SU-DHL-6 (cell line): ENCODE measurements at regions not wholly inside any gene's neighbourhood (a gene's known extent, or its start where the extent isn't known, plus 50 kb on each side); places are given as distances from the start of the nearest gene placed in this dataset.
"Not testable (repeated sequence)": the region's sequence is repeated elsewhere in the genome, so short reads cannot be mapped to it uniquely, and the experiment has no call there.

Experiments
- H2AFZ ChIP-seq: fragments of 200-600 bp; sonication (generic); 2 replicates; pipeline ENCODE4 v1.6.1; 2014; ENCODE audit warnings: low read depth, mild to moderate bottlenecking, moderate library complexity, mixed read lengths, antibody characterized with exemption, low read length; ENCODE audit not compliant: severe bottlenecking
- H3F3A ChIP-seq: fragments of 200-600 bp; shearing (Covaris generic); 2 replicates; pipeline ENCODE4 v1.6.0; 2016; ENCODE audit warnings: antibody characterized with exemption, mild to moderate bottlenecking; ENCODE audit not compliant: insufficient read depth
- H3K27ac ChIP-seq: fragments of 200-600 bp; sonication (generic); 2 replicates; pipeline ENCODE4 v1.5.1; 2016; ENCODE audit warnings: low read depth, mild to moderate bottlenecking, low read length, moderate library complexity, mixed read lengths
- H3K27me3 ChIP-seq: fragments of 200-600 bp; sonication (generic), shearing (Covaris generic); 2 replicates; pipeline ENCODE4 v1.6.0; 2014; ENCODE audit warnings: mild to moderate bottlenecking, low read length
- H3K36me3 ChIP-seq: fragments of 200-600 bp; sonication (generic); 2 replicates; pipeline ENCODE4 v1.6.1; 2014; ENCODE audit warnings: mild to moderate bottlenecking, low read length, mixed read lengths
- H3K4me2 ChIP-seq: fragments of 300-600, 200-600 bp; shearing (Covaris generic), sonication (generic); 2 replicates; pipeline ENCODE4 v1.6.0; 2014; ENCODE audit warnings: low read length, low read depth, mild to moderate bottlenecking; ENCODE audit not compliant: poor library complexity, severe bottlenecking
- H3K4me3 ChIP-seq: fragments of 200-600 bp; sonication (generic); 2 replicates; pipeline ENCODE4 v1.5.1; 2014; ENCODE audit warnings: antibody characterized with exemption, low read length, mild to moderate bottlenecking, mixed read lengths; ENCODE audit not compliant: insufficient read depth, poor library complexity, severe bottlenecking
- H3K79me2 ChIP-seq: fragments of 200-600 bp; sonication (generic); 2 replicates; pipeline ENCODE4 v1.6.1; 2014; ENCODE audit warnings: mild to moderate bottlenecking, low read length, moderate library complexity; ENCODE audit not compliant: insufficient read depth
- H3K9ac ChIP-seq: fragments of 200-600 bp; sonication (generic); 2 replicates; pipeline ENCODE4 v1.7.0; 2014; ENCODE audit warnings: mild to moderate bottlenecking, low read length
- H3K9me2 ChIP-seq: fragments of 200-600 bp; sonication (generic); replicated peaks from 2 replicates; pipeline ENCODE4 v1.6.1; 2014; ENCODE audit warnings: low read length; ENCODE audit not compliant: insufficient read depth
- H3K9me3 ChIP-seq: fragments of 200-600 bp; sonication (generic); 2 replicates; pipeline ENCODE4 v1.6.1; 2014; ENCODE audit warnings: low read length, mixed read lengths; ENCODE audit not compliant: insufficient read depth
- H4K20me1 ChIP-seq: fragments of 200-600 bp; sonication (generic); 2 replicates; pipeline ENCODE4 v1.6.1; 2014; ENCODE audit warnings: low read depth, mild to moderate bottlenecking, antibody characterized with exemption, low read length, moderate library complexity, mixed read lengths
- EZH2phosphoT487 ChIP-seq: fragments of 200-600 bp; sonication (generic), shearing (Covaris generic); conservative IDR thresholded peaks from 2 replicates; pipeline ENCODE4 v1.6.1; 2018; ENCODE audit warnings: mild to moderate bottlenecking, antibody characterized with exemption, low read length, moderate library complexity, mixed read lengths
- TF ChIP-seq, protein P1 (sequence below): fragments of 200-600 bp; sonication (generic); IDR thresholded peaks from one replicate; pipeline ENCODE4 v1.5.1; 2017; ENCODE audit warnings: antibody characterized with exemption, mild to moderate bottlenecking, low read length, moderate library complexity; ENCODE audit not compliant: insufficient read depth, poor library complexity, severe bottlenecking

DNA sequence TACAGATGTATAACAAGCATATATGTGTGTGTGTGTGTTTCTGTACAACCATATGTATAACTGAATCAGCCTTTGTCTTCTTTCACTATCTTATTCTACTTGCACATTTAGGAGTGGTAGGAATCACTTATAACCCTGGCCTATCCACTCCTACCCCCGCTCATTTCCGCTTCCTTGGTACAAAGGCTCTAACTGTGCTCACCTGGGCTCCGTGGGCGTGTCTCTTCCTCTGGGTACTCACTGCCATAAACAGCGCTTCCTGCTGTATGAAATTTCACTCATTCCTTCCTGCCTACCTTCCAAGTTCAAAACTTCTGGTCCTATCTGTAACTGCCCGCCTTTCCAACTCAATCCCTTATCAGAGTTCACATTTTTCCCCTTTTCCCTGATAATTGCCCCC lies 815.5 kb downstream of the EPHA4 start:
- Histone ChIP-seq H3F3A (no peaks in the 10 kb centered on the region), H3K4me3 (no peak overlapping the region), H2AFZ (no peak overlapping the region), H3K9ac (no peak overlapping the region), H3K27me3 (no peaks in the 10 kb centered on the region), H3K9me3 (no peaks in the 10 kb centered on the region), H3K27ac (no peak overlapping the region), H4K20me1 (no peaks in the 10 kb centered on the region), H3K4me2 (no peak overlapping the region), H3K36me3 (no peaks in the 10 kb centered on the region), H3K9me2 (no peaks in the 10 kb centered on the region), H3K79me2 (no peaks in the 10 kb centered on the region)
- TF ChIP-seq, protein P1, sequence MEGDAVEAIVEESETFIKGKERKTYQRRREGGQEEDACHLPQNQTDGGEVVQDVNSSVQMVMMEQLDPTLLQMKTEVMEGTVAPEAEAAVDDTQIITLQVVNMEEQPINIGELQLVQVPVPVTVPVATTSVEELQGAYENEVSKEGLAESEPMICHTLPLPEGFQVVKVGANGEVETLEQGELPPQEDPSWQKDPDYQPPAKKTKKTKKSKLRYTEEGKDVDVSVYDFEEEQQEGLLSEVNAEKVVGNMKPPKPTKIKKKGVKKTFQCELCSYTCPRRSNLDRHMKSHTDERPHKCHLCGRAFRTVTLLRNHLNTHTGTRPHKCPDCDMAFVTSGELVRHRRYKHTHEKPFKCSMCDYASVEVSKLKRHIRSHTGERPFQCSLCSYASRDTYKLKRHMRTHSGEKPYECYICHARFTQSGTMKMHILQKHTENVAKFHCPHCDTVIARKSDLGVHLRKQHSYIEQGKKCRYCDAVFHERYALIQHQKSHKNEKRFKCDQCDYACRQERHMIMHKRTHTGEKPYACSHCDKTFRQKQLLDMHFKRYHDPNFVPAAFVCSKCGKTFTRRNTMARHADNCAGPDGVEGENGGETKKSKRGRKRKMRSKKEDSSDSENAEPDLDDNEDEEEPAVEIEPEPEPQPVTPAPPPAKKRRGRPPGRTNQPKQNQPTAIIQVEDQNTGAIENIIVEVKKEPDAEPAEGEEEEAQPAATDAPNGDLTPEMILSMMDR = no peak
- TF ChIP-seq EZH2phosphoT487 = no peak

DNA sequence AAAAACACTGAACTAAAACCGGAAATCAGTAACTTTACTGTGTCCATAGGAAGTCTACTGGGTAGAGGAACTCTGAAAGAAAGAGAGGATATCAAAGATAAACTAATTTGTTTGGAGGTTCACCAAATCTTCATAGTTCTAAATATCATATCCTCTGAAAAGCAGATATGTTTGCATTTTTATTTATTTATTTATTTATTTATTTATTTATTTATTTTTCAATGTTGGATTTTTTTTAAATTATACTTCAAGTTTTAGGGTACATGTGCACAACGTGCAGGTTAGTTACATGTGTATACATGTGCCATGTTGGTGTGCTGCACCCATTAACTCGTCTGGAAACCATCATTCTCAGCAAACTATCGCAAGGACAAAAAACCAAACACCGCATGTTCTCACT lies 813.7 kb downstream of the EPHA4 start:
- H3K9me3 ChIP-seq, H3K79me2 ChIP-seq, H3K9me2 ChIP-seq, H3K36me3 ChIP-seq, H3K4me2 ChIP-seq, H4K20me1 ChIP-seq, H3K27ac ChIP-seq, H3K9ac ChIP-seq, H3K4me3 ChIP-seq, H2AFZ ChIP-seq, H3K27me3 ChIP-seq, H3F3A ChIP-seq: not testable (repeated sequence)

DNA sequence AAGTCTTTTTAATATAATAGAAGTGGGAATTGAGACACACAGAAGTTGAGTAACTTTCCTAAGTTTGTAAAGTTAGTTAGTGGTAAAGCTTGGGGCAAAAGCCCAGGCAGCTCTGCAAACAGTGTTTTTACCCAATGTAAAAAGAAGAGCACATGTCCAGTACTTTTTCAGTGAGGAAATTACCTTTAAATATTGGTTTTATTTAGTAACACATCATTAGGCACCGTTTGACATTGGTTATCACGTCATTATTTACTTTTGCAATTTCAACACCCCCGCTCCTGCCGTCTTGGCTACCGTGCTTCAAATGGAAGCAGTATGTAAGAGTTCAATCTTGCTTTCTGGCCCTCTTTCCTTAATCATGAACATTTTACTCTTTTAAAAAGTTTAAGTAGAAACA lies 807.9 kb downstream of the EPHA4 start:
- no peaks in the 10 kb centered on the region for H3K79me2 ChIP-seq
- no peaks in the 10 kb centered on the region for H4K20me1 ChIP-seq
- no peak overlapping the region for H3K27ac ChIP-seq
- TF ChIP-seq, protein P1 = no peak
- no peak for TF ChIP-seq EZH2phosphoT487
- H3K27me3 ChIP-seq = no peaks in the 10 kb centered on the region
- H2AFZ ChIP-seq = no peak overlapping the region
- H3K9ac ChIP-seq = no peak overlapping the region
- H3K4me3 ChIP-seq = no peak overlapping the region
- H3K9me2 ChIP-seq = no peaks in the 10 kb centered on the region
- H3K9me3 ChIP-seq = no peaks in the 10 kb centered on the region
- H3K36me3 ChIP-seq = no peaks in the 10 kb centered on the region
- H3K4me2 ChIP-seq = no peak overlapping the region
- H3F3A ChIP-seq = no peaks in the 10 kb centered on the region

DNA sequence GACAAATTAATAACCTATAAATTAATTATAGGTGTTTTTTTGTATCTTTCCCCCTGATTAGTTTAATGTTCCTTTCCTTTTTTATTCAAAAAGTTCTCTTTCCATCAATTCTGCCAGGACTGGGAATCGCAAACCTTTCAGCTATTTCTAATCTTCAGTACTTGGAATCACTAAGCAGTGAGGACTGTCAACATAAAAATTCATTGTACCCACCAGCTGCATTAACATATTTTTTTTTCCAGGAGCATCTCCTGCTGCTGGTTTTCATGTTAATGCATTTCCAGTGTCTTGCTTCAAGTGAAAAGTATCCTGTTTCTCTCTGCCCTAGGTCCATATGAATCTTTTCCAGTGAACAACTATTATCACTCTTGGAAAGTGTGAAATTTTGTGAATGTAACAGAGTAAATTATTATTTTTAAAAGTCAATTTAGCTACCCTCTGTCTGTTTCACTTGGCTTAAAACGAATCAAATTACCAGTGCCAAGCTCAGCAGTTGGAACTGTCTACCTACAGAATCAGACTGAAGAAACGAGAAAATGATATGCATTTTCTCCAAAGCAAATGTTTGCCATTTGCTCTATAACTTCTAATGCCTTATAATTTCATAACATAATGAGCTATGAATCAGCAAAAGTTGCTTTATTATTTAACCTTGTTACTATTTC lies 804.4 kb downstream of the EPHA4 start:
- no peak overlapping the region for H3K4me2 ChIP-seq
- no peaks in the 10 kb centered on the region for H4K20me1 ChIP-seq
- no peaks in the 10 kb centered on the region for H3F3A ChIP-seq
- H2AFZ ChIP-seq = no peak overlapping the region
- no peaks in the 10 kb centered on the region for H3K9me2 ChIP-seq
- H3K27me3 ChIP-seq = no peaks in the 10 kb centered on the region
- no peak overlapping the region for H3K27ac ChIP-seq
- no peak for TF ChIP-seq EZH2phosphoT487
- TF ChIP-seq, protein P1 = no peak
- H3K36me3 ChIP-seq = no peaks in the 10 kb centered on the region
- H3K9ac ChIP-seq = no peak overlapping the region
- no peaks in the 10 kb centered on the region for H3K79me2 ChIP-seq
- H3K9me3 ChIP-seq = no peaks in the 10 kb centered on the region
- no peak overlapping the region for H3K4me3 ChIP-seq
